Occipital lobe (tissue), 1 donor: ENCODE measurements at regions not wholly inside any gene's neighbourhood (a gene's known extent, or its start where the extent isn't known, plus 50 kb on each side); places are given as distances from the start of the nearest gene placed in this dataset.

Experiments
- DNase-seq: peaks from one replicate; lab custom pipeline; 2025; lab: John Stamatoyannopoulos, UW

GRCh38 chr15:96072821-96073220, 257.7 kb upstream of the NR2F2 start:
- DNase-seq = no peak

- DNase-seq = no peak
Observed at GRCh38 chr15:96073908-96074307, 256.6 kb upstream of the NR2F2 start.

- no peak for DNase-seq
Observed at GRCh38 chr15:96075895-96076294, 254.6 kb upstream of the NR2F2 start.

- DNase-seq = no peak
Observed at GRCh38 chr15:96076350-96076749, 254.2 kb upstream of the NR2F2 start.

- DNase-seq = no peak
Observed at GRCh38 chr15:96079041-96079440, 251.5 kb upstream of the NR2F2 start.

GRCh38 chr15:96079882-96080281, 250.6 kb upstream of the NR2F2 start:
- DNase-seq = no peak

- DNase-seq = no peak
Observed at GRCh38 chr15:96086164-96086563, 244.3 kb upstream of the NR2F2 start.

GRCh38 chr15:96087180-96087884, 243.2 kb upstream of the NR2F2 start:
- DNase-seq = no peak

- DNase-seq = no peak
Observed at GRCh38 chr15:96088650-96089049, 241.8 kb upstream of the NR2F2 start.

- DNase-seq = no peak
Observed at GRCh38 chr15:96089405-96090058, 241.0 kb upstream of the NR2F2 start.

- DNase-seq = no peak
Observed at GRCh38 chr15:96092186-96092585, 238.3 kb upstream of the NR2F2 start.

GRCh38 chr15:96093063-96093462, 237.4 kb upstream of the NR2F2 start:
- DNase-seq = no peak

GRCh38 chr15:96097661-96098060, 232.8 kb upstream of the NR2F2 start:
- DNase-seq = no peak

GRCh38 chr15:96102631-96103030, 227.9 kb upstream of the NR2F2 start:
- DNase-seq = no peak

- no peak for DNase-seq
Observed at GRCh38 chr15:96106181-96106580, 224.3 kb upstream of the NR2F2 start.

- no peak for DNase-seq
Observed at GRCh38 chr15:96106628-96107027, 223.9 kb upstream of the NR2F2 start.

- DNase-seq = no peak
Observed at GRCh38 chr15:96107916-96108315, 222.6 kb upstream of the NR2F2 start.

- no peak for DNase-seq
Observed at GRCh38 chr15:96108405-96108804, 222.1 kb upstream of the NR2F2 start.

- DNase-seq = no peak
Observed at GRCh38 chr15:96109820-96110219, 220.7 kb upstream of the NR2F2 start.

- no peak for DNase-seq
Observed at GRCh38 chr15:96112018-96112417, 218.5 kb upstream of the NR2F2 start.

- no peak for DNase-seq
Observed at GRCh38 chr15:96115642-96116041, 214.9 kb upstream of the NR2F2 start.

GRCh38 chr15:96117270-96117669, 213.2 kb upstream of the NR2F2 start:
- no peak for DNase-seq

- DNase-seq = no peak
Observed at GRCh38 chr15:96119734-96120133, 210.8 kb upstream of the NR2F2 start.
